IMR-90 (cell line): ENCODE measurements at regions not wholly inside any gene's neighbourhood (a gene's known extent, or its start where the extent isn't known, plus 50 kb on each side); places are given as distances from the start of the nearest gene placed in this dataset.

ENCODE experiments used
- ATAC-seq: fragments of 200-7000 bp; cut with Tn5 transposase; 2 replicates; pipeline ENCODE4 v1.9.1; 2020; ENCODE audit warnings: low read depth, mild to moderate bottlenecking, moderate library complexity
- BruUV-seq: library from RNA; stranded (reverse); fragments of 400-500 nt; replicated peaks from 2 replicates; lab custom pipeline; 2021; lab: Mats Ljungman, UMichigan
- CTCF ChIA-PET: fragments of 300-600 bp; formaldehyde crosslinking; extraction: SDS; loops from one replicate; lab custom pipeline; 2021; ENCODE audit warnings: antibody characterized with exemption; lab: Yijun Ruan, JAX
- POLR2A ChIA-PET: fragments of 300-600 bp; sonication (Branson Sonifier 250); formaldehyde crosslinking; loops from one replicate; lab custom pipeline; 2022; ENCODE audit warnings: antibody characterized with exemption; ENCODE audit not compliant: unreplicated experiment; lab: Charles Lee
- DNase-seq: peaks from one replicate; pipeline ENCODE4 v3.0.0; 2013
- H2AFZ ChIP-seq: replicated peaks from 2 replicates; pipeline ENCODE3; 2013; ENCODE audit warnings: low read length, mild to moderate bottlenecking; ENCODE audit not compliant: poor library complexity
- H2AK5ac ChIP-seq: 2 replicates; pipeline ENCODE4 v1.6.1; 2013; ENCODE audit warnings: low read depth, low read length, inconsistent platforms
- H2AK9ac ChIP-seq: replicated peaks from 2 replicates; pipeline ENCODE3; 2013; ENCODE audit warnings: mild to moderate bottlenecking, low read depth, low read length, moderate library complexity; ENCODE audit not compliant: poor library complexity
- H2BK120ac ChIP-seq: 2 replicates; pipeline ENCODE4 v1.6.1; 2013; ENCODE audit warnings: low read depth, low read length, inconsistent platforms
- H2BK15ac ChIP-seq: 3 replicates; pipeline ENCODE4 v1.6.1; 2013; ENCODE audit warnings: low read depth, low read length, inconsistent platforms
- H2BK20ac ChIP-seq: 2 replicates; pipeline ENCODE4 v1.6.1; 2013; ENCODE audit warnings: low read depth, mild to moderate bottlenecking, inconsistent platforms, low read length, moderate library complexity
- H2BK5ac ChIP-seq: 2 replicates; pipeline ENCODE4 v1.6.1; 2013; ENCODE audit warnings: mild to moderate bottlenecking, low read depth, low read length, inconsistent platforms; ENCODE audit not compliant: poor library complexity, severe bottlenecking
- H3K14ac ChIP-seq: replicated peaks from 2 replicates; pipeline ENCODE4 v1.6.1; 2013; ENCODE audit warnings: low read depth, low read length, inconsistent platforms
- H3K18ac ChIP-seq: 2 replicates; pipeline ENCODE4 v1.6.1; 2013; ENCODE audit warnings: low read depth, low read length, control low read depth
- H3K23ac ChIP-seq: 2 replicates; pipeline ENCODE4 v1.6.1; 2013; ENCODE audit warnings: low read depth, low read length, inconsistent platforms
- H3K27ac ChIP-seq: 2 replicates; pipeline ENCODE4 v1.5.1; 2013; ENCODE audit warnings: mild to moderate bottlenecking, control low read depth, low read length; ENCODE audit not compliant: insufficient read depth
- H3K27me3 ChIP-seq: 2 replicates; pipeline ENCODE4 v1.6.1; 2013; ENCODE audit warnings: low read length; ENCODE audit not compliant: control insufficient read depth, insufficient read depth
- H3K36me3 ChIP-seq: 2 replicates; pipeline ENCODE4 v1.6.1; 2013; ENCODE audit warnings: low read length, mixed read lengths; ENCODE audit not compliant: control insufficient read depth, insufficient read depth
- H3K4ac ChIP-seq: 2 replicates; pipeline ENCODE4 v1.6.1; 2013; ENCODE audit warnings: low read depth, low read length, inconsistent platforms
- H3K4me1 ChIP-seq: 2 replicates; pipeline ENCODE4 v1.6.1; 2013; ENCODE audit warnings: low read length, mixed read lengths; ENCODE audit not compliant: control insufficient read depth, insufficient read depth
- H3K4me2 ChIP-seq: 2 replicates; pipeline ENCODE4 v1.6.1; 2013; ENCODE audit warnings: low read depth, mild to moderate bottlenecking, control low read depth, low read length, moderate library complexity
- H3K4me3 ChIP-seq: 2 replicates; pipeline ENCODE4 v1.5.1; 2013; ENCODE audit warnings: low read depth, mild to moderate bottlenecking, control low read depth, low read length, moderate library complexity; ENCODE audit not compliant: insufficient read depth
- H3K56ac ChIP-seq: 2 replicates; pipeline ENCODE4 v1.6.1; 2013; ENCODE audit warnings: low read length, inconsistent platforms; ENCODE audit not compliant: insufficient read depth; ENCODE audit errors: extremely low read depth
- H3K79me1 ChIP-seq, 2 experiments: 2 replicates each; pipeline ENCODE4 v1.6.1; 2013; ENCODE audit warnings: low read length in 2 of 2, inconsistent platforms in 1 of 2, low read depth in 1 of 2
- H3K9ac ChIP-seq: 2 replicates; pipeline ENCODE4 v1.6.1; 2013; ENCODE audit warnings: low read depth, low read length, control low read depth
- H3K9me1 ChIP-seq: 2 replicates; pipeline ENCODE4 v1.6.1; 2013; ENCODE audit warnings: low read length, inconsistent platforms; ENCODE audit not compliant: insufficient read depth
- H3K9me3 ChIP-seq: 2 replicates; pipeline ENCODE4 v1.6.1; 2013; ENCODE audit warnings: low read length; ENCODE audit not compliant: control insufficient read depth, insufficient read depth
- H4K20me1 ChIP-seq: 2 replicates; pipeline ENCODE4 v1.6.1; 2013; ENCODE audit warnings: low read length, inconsistent platforms; ENCODE audit not compliant: insufficient read depth
- H4K5ac ChIP-seq: 2 replicates; pipeline ENCODE4 v1.6.1; 2013; ENCODE audit warnings: mild to moderate bottlenecking, low read depth, low read length, control low read depth
- H4K8ac ChIP-seq, 2 experiments: 2 replicates each; pipeline ENCODE4 v1.6.1; 2013; ENCODE audit warnings: low read depth in 2 of 2, low read length in 2 of 2, control low read depth in 1 of 2, inconsistent platforms in 1 of 2
- H4K91ac ChIP-seq: 2 replicates; pipeline ENCODE4 v1.6.1; 2013; ENCODE audit warnings: low read depth, low read length, inconsistent platforms; ENCODE audit not compliant: insufficient read depth
- BHLHE40 ChIP-seq: fragments of 150-350 bp; IDR thresholded peaks from 2 replicates; pipeline ENCODE4 v1.6.1; 2016; ENCODE audit warnings: mild to moderate bottlenecking, low read depth, low read length
- CEBPB ChIP-seq: IDR thresholded peaks from 2 replicates; pipeline ENCODE4 v1.6.1; 2012; ENCODE audit warnings: low read depth, low read length, improper control_type of control experiment
- FOS ChIP-seq: fragments of 150-350 bp; IDR thresholded peaks from 2 replicates; pipeline ENCODE4 v1.6.1; 2016; ENCODE audit warnings: low read depth, low read length
- MAFK ChIP-seq: IDR thresholded peaks from 2 replicates; pipeline ENCODE4 v1.6.1; 2012; ENCODE audit warnings: low read depth, low read length, improper control_type of control experiment
- NFE2L2 ChIP-seq: fragments of 150-350 bp; IDR thresholded peaks from 2 replicates; pipeline ENCODE4 v1.6.1; 2016; ENCODE audit warnings: low read depth, mild to moderate bottlenecking, low read length
- POLR2A ChIP-seq: IDR thresholded peaks from 2 replicates; pipeline ENCODE4 v1.6.1; 2012; ENCODE audit warnings: mild to moderate bottlenecking, low read depth, low read length
- RAD21 ChIP-seq: IDR thresholded peaks from 2 replicates; pipeline ENCODE4 v1.6.1; 2012; ENCODE audit warnings: low read length, improper control_type of control experiment
- RFX5 ChIP-seq: IDR thresholded peaks from 2 replicates; pipeline ENCODE4 v1.8.0; 2012; ENCODE audit warnings: low read depth, mild to moderate bottlenecking, low read length, moderate library complexity
- SMC3 ChIP-seq: fragments of 150-350 bp; IDR thresholded peaks from 2 replicates; pipeline ENCODE4 v1.6.1; 2016; ENCODE audit warnings: low read depth, mild to moderate bottlenecking, antibody characterized with exemption, low read length, moderate library complexity
- whole genome bisulfite sequencing, 2 experiments: methylation state at CpG; one replicate each; pipeline versions ENCODE4 v1.1.5 to v1.1.7; 2013; ENCODE audit warnings: missing lambda C conversion rate in 2 of 2; ENCODE audit not compliant: insufficient read length in 1 of 2; ENCODE audit errors: extremely low coverage in 2 of 2; 5-methylcytosine and 5-hydroxymethylcytosine counted together
- dilution Hi-C: fragments of 300-500 bp; cut with HindIII; formaldehyde crosslinking; loops from one replicate; pipeline ENCODE4 v1.14.3; 2018; ENCODE audit warnings: low sequenced_read_pairs; ENCODE audit not compliant: unreplicated experiment
- in situ Hi-C: fragments of 300-500 bp; cut with MboI; formaldehyde crosslinking; loops from 3 replicates; pipeline ENCODE4 v1.14.3; 2019; ENCODE audit warnings: low sequenced_read_pairs, inconsistent platforms, mixed read lengths
- intact Hi-C: fragments of 100-400 bp; cut with micrococcal nuclease; formaldehyde crosslinking; loops from 2 replicates; pipeline ENCODE4 v1.10.0; 2022

DNA sequence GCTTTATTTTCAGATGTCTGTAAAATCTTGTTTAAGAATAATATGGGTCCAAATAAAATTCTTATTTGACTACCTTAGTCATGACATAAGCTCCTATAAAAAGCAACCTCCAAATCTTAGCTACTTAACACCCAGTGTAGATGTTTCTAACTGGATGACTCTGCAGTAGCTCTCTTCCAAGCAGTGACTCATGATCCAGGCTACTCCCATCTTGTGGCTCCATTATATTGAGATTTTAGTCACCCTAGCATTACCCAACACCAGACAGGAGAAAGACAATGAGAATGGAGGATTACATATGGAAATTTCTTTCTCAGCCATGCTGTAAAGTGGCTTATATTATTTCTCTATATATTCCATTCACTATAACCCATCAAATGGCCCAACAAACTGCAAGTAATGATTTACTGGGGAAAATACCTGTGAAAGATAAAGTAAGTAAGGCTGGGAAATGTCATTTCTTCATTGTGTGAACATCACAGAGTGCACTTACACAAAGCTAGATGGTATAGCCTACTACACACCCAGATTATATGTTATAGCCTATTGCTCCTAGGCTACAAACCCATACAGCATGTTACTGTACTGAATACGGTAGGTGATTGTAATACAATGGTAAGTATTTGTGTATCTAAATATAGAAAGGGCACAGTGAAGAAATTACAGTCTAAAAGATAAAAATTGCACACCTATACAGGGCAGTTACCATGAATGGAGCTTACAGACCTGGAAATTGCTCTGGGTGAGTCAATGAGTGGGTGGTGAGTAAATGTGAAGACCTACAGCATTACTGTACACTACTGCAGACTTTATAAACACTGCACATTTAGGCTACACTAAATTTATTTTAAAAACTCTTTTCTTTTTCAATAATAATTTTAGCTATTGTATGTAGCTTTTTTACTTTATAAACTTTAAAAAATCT is 163.2 kb downstream of the DYRK2 start:
- H3K56ac ChIP-seq = no peak overlapping the region
- H4K91ac ChIP-seq = no peak overlapping the region
- no peak overlapping the region; the same call in 1 of the 2 replicates for H3K18ac ChIP-seq
- no peak overlapping the region for H3K4ac ChIP-seq
- no TSS peak for BruUV-seq
- peak; percentile 50 for ATAC-seq
- no peak overlapping the region for H3K4me3 ChIP-seq
- no peaks in the 10 kb centered on the region for H3K27me3 ChIP-seq
- ChIA-PET CTCF (no interaction called here), POLR2A (no interaction called here)
- H3K36me3 ChIP-seq = no peaks in the 10 kb centered on the region
- dilution Hi-C loops (no loop called here), intact Hi-C loops (loop anchor here (5.0 kb wide), 1 partner anchor 96 kb away; no protein-coding TSS in a partner anchor), in situ Hi-C loops (no loop called here)
- no peaks in the 10 kb centered on the region for H3K9me1 ChIP-seq
- peaks cover 5% of the 10 kb centered on the region for H3K4me1 ChIP-seq
- no peak overlapping the region for H2AK9ac ChIP-seq
- DNase-seq = peak; percentile 93
- H2BK5ac ChIP-seq = peak overlapping the region; percentile 78
- H4K5ac ChIP-seq = no peak overlapping the region
- peaks cover 7% of the 10 kb centered on the region for H3K9me3 ChIP-seq
- no peak overlapping the region for H3K14ac ChIP-seq
- H2BK120ac ChIP-seq = no peak overlapping the region
- H2BK20ac ChIP-seq = no peak overlapping the region
- no peak overlapping the region for H2AK5ac ChIP-seq
- H3K4me2 ChIP-seq = no peak overlapping the region
- no peaks in the 10 kb centered on the region for H3K79me1 ChIP-seq
- no peak overlapping the region for H3K23ac ChIP-seq
- WGBS, 2 experiments = no CpG with 5 or more reads among the region's 1 CpG
- H3K27ac ChIP-seq = no peak overlapping the region
- TF ChIP-seq NFE2L2 (peak; percentile 46; the same call in 1 of the 2 replicates), MAFK (no peak), RAD21 (no peak), BHLHE40 (no peak), POLR2A (no peak), SMC3 (no peak), CEBPB (peak; percentile 87), RFX5 (no peak), FOS (peak; percentile 30; the same call in 1 of the 2 replicates)
- no peaks in the 10 kb centered on the region for H4K20me1 ChIP-seq
- H4K8ac ChIP-seq = no peak overlapping the region
- H3K9ac ChIP-seq = no peak overlapping the region
- H2BK15ac ChIP-seq = no peak overlapping the region
- no peak overlapping the region for H2AFZ ChIP-seq
